IPS-NIHi11 (cell line): ENCODE measurements at regions not wholly inside any gene's neighbourhood (a gene's known extent, or its start where the extent isn't known, plus 50 kb on each side); places are given as distances from the start of the nearest gene placed in this dataset.
"Not testable (repeated sequence)": the region's sequence is repeated elsewhere in the genome, so short reads cannot be mapped to it uniquely, and the experiment has no call there.

Experiments
- DNase-seq: peaks from one replicate; pipeline ENCODE4 v3.0.0; 2012; ENCODE audit warnings: mixed read lengths, low spot score

DNA sequence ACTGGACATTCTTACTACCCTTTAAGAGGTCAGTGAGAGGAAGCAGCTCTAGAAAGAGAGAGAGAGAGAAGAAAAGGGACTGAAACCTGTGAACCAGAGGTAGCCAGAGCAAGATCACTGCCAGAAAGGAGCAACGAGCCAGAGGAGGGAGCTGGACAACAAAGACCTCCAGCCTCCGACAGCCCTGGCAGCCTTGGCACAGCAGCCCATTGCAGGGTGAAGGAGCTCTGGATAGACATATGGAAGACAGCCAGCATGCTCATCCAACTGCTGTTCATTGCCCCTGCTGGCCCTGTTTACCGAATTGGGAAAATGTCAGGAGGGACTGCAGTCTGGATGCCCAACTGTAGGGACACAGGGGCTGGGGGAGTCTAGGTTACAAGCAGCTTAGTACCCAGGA, 228.4 kb upstream of the SLC35G4 start:
- no peak for DNase-seq

DNA sequence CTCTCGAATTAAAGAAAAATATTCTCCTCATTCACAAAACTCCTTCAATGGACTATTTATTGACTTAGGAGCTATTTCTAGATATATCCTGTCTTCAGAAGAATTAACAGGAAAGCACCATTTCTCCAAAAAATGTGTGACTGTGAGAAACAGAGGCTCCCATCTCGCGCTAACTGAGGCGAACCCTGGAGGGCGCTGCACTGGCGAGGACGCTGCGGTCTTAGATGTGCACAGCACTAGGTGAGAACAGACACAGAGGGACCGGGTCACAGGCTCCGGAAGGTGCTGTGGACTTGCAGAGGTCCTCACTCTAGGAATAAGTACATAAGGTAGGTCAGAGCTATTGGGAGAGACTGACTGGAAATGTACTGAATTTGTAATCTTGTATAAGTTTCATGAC, 229.7 kb upstream of the SLC35G4 start:
- DNase-seq, result peak; percentile 22

DNA sequence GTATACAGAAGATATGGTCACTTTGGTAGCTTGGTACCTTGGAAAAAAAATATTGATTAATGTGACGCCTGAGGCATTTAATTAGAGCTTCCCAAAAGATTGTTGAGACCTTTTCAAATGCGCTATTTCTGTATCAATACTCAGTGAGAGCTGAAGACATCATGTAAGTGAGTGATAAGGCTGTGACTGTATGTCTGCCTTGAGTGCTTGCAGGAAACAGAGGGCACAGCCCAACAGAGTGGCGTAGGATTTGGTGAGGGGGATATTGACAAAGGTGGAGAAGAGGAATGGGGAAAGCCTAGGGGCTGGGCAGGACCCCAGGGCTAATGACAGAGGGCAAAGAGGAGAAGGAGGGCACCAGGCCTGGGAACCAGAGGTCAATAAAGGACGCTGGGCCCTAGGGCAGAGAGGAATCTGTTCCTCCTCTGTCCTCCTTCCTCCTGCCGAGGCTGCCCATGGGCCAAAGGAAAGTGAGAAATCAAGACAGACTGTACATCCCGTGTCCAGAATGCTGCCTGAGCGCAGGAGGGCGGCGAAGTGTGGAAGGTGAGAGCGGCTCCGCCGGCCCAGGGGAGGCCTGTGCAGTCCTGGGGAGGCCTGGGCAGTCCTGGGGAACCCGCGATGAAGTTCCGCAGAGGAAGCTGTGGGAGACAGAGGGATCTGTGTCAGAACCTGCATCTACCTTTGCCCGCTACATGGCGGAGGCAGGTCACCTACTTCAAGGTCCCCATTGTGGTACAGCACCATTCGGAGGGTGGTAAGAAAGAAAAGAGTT, 228.6 kb upstream of the PIEZO2 start:
- no peak for DNase-seq

DNA sequence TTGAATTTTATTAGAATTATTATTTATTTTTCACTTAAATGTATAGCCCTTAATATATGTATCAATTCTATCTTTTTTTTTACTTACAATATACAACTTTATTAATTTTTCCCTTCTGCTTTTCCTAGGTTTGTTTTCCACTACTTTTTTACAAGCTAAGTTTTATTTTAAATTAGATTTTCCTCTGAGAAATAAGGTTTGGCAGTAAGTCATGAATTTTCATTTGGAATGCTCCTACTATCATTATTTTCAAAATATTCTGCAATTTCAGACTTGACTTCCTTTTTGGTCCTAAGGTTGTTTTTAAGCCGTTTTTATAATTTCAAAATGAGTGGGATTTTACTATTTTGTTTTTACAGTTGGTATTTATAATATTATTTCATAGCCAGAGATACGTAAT, 222.8 kb upstream of the PIEZO2 start:
- DNase-seq, result no peak

DNA sequence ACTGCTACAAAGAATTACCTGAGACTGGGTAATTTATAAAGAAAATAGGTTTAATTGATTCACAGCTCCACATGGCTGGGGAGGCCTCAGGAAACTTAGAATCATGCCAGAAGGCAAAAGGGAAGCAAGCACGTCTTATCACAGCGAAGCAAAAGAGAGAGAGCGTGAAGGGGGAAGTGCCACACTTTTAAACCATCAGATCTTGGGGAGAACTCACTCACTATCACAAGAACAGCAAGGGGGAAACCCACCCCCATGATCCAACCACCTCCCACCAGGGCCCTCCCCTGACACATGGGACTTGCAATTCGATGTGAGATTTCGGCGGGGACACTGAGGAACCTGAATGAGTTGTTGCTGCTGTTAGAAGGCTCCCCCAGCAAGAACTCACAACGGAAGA, 220.2 kb upstream of the PIEZO2 start:
- DNase-seq, result no peak

DNA sequence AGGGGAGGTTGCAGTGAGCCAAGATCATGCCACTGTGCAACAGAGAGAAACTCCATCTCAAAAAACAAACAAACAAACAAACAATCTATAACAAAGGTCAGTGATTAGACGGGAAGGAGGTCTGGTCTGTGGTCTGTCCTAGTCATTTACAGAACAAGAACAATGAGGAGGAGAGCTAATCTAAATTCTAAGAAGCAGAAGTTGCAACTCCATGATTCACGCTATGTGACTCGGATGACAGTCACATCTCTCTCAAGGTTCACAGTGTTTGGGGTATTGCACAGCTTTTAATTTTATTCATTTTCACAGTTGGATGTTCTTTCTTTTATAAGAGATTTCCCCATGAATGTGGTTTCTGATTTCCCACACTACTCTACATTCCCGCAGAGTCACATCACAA, 218.7 kb upstream of the PIEZO2 start:
- no peak for DNase-seq

DNA sequence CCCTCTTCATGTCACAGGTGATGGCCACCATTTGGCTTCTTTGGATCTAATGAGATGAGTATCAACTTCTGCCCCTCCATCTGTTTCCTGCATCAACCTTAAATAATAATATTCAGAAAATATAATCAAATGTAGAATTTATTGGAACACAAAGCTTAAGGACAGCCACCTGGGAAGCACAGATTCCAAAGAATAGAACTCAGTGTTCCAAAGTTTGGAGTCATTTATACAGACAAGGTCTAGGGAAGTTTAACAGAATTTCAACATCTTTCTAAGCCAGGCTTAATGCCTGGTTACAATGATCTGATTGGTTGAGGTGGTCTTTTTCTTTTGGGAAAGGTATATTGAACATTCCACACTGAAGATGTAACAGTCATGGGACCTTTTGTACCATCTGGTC, 218.0 kb upstream of the PIEZO2 start:
- DNase-seq, result no peak

DNA sequence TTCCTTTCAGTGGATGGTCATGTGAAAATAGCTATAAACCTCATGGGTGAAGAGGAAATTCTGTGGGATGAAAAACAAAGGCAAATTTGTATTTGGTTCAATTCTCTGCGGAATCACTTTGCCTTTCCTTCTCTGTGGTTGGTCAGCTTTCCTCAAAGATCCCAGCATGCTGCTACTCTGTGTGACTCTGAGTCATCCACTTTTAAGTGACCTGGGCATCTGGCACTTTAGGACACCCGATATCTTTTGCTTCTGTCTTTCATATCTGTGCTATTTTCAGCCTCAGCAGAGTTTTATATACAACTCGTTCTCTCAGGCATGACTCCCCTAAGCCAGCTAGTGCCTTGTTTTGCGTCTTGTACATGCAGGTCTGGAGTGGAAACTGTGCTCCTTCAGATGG, 217.0 kb upstream of the PIEZO2 start:
- DNase-seq, result no peak

DNA sequence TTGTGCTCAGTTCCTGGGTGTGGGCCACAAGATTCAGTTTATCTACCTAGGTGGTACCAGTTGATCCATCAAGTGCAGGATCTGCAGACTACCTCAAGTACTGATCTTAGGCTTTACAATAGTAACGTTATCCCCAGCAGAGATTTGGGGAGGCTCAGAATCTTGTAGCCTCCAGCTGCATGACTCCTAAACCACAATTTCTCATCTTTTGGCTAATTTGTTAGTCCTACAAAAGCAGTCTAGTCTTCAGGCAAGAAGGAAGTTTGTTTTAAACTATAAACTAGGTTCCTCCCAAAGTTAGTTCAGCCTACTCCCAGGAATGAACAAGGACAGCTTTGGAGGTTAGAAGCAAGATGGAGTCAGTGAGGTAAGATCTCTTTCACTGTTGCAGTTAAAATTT, 213.5 kb upstream of the PIEZO2 start:
- no peak for DNase-seq

DNA sequence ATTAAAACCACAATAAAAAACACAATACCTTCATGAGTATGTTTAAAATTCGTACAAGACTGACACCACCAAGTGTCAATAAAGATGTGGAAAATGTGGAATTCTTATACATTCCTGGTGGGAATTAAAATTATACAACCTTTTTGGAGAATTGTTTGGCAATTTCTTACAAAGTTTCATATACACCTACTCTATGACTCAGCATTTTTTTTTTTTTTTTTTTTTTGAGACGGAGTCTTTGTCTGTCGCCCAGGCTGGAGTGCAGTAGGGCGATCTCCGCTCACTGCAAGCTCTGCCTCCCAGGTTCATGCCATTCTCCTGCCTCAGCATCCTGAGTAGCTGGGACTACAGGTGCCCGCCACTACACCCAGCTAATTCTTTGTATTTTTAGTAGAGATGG, 212.5 kb upstream of the PIEZO2 start:
- DNase-seq, result not testable (repeated sequence)

DNA sequence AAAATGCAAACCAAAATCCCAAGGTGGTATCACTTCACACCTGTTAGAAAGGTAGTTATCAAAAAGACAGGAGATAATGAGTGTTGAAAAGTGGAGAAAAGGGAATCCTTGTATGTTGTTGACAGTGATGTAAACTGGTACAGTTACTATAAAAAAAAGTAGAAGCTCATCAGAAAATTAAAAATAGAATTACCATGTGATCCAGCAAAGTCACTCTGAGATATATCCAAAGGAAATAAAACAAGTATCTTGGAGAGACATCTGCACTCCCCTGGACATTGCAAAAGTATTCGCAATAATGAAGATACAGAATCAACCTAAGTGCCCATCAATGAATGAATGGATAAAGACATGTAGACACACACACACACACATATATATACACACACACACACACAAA, 208.3 kb upstream of the PIEZO2 start:
- no peak for DNase-seq

DNA sequence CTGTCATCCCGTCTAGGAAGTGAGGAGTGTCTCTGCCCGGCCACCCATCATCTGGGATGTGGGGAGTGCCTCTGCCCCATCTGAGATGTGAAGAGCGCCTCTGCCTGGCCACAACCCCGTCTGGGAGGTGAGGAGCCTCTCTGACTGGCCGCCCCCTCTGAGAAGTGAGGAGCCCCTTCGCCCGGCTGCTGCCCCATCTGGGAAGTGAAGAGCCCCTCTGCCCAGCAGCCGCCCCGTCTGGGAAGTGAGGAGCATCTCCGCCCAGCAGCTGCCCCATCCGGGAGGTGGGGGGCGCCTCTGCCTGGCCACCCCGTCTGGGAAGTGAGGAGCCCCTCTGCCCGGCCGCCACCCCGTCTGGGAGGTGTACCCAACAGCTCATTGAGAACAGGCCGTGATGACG, 195.2 kb upstream of the PIEZO2 start:
- not testable (repeated sequence) for DNase-seq

DNA sequence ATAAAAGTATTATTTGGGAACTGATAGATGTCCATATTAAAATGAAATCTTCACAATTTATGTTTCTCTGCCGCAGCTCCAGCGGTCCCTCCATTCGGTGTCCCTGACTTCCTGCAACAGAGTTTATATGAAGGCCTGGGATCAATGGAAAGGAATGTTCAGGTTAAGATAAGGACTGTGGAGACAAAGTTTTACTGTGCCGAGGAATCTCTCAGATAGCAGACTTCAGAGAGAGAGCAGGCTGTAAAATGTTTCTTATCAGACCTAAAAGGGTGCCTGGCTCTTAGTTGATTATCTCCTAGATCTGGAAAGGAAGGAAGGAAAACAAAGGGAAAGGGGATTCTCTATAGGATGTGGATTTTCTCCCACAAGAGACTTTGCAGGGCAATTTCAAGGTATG, 193.7 kb upstream of the PIEZO2 start:
- DNase-seq, result no peak

DNA sequence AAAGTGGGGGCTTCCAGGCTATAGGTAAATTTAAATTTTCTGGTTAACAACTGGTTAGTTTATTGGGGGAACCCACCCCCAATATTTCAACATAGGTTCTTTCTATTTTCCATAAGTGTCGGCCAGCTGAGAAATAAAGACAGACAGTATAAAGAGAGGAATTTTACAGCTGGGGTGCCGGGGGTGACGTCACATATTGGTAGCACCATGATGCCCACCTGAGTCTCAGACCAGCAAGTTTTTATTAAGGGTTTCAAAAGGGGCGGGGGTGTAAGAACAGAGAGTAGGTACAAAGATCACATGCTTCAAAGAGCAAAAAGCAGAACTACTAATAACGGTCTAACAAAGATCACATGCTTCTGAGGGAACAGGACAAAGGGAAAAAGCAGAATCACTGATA, 192.7 kb upstream of the PIEZO2 start:
- DNase-seq, result not testable (repeated sequence)

DNA sequence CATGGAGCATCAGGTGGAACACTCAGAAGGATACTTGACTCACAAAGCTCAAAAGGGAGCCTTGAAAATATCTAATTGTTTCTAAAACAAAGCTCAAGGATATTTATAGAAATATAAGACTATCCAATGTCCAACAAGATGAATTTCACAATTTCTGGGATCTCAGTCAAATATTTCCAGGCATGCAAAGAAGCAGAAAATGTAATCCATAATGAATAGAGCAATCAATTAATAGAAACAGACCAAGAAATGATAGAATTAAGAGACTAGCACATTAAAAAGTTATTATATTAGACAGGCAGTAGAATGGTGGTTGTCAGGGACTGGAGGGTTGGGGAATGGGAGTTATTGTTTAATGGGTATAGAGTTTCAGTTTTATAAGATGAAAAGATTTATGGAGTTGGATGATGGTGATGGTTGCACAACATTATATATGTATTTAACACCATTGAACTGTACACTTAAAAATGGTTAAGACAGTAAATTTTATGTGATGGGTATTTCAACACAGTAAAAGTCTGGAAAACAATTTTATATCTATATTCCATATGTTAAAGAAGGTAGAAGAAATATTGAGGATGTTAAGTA, 189.9 kb upstream of the PIEZO2 start:
- no peak for DNase-seq

DNA sequence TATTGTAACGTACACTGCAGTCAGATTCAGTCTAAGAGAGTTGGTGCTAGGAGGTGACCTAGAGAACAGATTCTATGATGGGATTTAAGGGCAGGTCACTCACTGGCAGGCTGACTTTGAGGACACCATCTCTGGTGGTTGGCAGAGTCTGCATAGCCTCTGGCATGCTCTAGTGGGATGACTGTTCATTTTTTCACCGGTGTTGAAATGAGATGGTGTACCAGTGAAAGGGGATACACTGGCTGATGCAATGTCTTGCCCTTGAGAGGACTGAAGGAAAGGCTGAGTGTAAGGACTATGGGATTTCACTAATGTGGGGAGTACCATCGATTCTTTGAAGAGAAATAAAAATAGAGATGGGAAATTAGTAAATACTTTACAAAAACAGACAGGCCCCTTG, 186.9 kb upstream of the PIEZO2 start:
- DNase-seq, result no peak

DNA sequence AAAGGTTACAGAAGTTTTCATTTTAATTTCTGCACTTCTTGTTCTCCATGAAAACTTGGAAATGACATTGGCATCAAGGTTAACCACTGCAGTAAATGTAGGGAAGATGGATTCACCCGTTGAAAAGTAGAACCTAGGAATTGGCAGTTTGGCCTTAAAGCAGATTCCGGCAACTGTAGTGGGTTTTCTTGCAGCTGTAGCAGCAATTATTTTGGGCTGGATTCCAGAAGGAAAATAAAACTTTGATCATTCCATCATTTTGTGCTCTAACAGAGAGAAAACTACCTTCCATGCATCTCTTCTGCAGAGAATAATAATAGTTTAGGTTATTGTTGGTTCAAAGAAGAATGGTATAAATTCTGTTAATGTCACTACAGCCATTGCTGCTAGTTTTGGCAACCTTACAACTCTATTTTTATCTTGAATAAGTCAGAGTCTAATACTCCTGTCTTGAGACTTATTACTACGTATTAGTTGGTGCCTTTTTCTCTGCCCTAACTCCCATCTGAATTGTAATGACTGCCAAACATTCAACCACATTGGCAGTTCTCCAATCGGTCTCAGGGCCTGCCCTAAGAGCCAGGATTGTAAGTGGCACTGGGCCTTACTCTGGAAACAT, 178.1 kb upstream of the PIEZO2 start:
- no peak for DNase-seq

DNA sequence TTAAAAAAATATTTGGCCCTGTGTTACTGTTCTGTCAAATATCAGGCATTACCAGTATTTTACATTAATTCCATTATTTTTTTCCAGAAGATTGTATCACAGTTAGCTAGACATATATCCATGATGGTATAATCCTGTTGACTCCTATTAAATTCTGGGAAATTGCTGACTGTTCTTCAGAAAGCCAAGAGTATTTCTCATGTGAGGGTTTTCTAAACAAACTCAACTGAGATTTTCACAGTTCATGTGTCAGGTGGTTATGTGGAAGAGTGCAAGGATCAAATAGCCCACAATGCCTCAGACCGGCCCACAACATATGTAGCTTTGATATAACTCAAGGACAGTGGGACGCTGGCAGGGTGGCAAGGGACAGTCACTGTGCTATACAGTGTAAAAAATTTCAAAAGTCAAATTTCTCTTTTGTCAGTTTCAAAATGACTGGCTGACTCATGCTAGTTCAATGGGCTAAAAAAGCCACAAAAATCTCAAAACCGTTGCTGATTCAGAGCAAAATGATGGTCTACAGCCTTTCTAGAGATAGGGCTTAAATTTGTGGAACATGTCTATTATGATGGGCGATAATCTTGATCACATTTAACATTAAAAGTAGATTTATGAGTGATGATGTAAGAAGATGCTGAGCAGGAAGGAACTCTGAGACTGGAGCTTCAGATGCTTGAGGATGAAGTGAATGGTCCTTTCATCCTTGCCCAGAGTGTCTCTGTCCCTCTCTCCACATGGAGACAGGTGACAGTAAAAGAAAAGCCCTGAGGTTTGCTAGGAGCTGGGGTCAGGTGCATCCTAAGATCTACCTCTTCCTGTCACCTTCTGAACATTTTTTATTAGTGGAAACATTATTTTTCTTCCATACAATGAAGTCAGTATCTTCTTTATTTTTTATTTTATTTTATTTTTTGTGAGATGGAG, 175.8 kb upstream of the PIEZO2 start:
- no peak for DNase-seq

DNA sequence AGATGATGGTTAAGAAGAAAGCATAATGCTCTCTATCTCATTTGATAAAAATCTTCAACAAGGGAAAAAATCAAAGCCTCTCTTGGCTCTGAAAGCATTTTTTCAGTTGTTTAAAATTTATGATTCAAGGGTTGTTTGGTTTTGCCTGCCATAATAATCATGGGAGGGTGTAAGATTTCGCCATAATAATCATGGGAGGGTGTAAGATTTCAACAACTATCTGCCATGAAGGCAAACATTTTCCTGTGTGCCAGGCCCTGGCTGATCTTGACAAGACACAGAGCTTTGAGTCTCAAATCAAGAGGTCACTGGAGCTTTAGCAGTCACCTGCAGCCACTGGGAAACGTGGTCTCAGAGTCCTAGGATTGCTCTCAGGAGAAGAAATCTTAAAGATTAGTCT, 175.1 kb upstream of the PIEZO2 start:
- DNase-seq, result no peak

DNA sequence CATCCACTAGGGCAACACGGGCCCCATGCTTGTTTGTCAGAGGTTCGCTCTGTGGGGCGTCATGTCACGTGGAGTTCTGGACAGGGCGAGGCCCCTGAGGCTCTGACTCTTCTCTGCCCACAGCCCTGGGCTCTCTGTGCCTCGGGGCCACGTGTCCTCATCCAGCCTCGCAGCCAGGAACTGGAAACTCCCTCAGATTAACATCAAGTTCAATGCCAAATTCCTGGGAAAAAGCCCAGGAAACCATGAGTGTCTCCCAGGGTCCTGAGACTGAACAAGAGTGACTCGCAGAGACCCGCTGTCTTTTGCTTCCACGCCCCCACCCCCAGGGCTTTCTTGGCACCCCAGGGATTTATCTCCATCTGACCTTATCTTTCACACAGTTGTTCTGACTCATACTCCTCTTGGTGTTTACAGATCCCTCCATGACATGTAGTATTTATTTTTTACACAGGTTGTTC, 174.0 kb upstream of the PIEZO2 start:
- peak; percentile 9 for DNase-seq

DNA sequence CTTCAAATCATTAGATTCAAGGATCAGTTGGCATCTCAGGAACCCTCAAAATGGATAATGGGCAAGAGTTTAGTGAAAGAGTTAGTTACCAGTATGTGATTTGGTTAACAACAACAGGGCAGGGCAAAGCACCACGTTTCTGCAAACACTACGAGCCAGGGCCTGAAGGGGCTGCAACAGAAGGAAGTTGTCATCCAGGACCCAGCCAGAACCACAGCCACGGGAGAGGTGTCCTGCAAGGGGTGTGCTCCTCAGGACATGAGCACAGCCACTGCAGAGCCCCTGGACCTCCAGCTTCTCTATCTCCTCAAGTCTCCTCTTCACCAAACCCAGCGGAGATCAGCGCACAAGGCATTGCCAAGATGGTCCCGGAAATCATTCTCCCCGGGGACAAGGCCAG, 173.3 kb upstream of the PIEZO2 start:
- peak; percentile 13 for DNase-seq

DNA sequence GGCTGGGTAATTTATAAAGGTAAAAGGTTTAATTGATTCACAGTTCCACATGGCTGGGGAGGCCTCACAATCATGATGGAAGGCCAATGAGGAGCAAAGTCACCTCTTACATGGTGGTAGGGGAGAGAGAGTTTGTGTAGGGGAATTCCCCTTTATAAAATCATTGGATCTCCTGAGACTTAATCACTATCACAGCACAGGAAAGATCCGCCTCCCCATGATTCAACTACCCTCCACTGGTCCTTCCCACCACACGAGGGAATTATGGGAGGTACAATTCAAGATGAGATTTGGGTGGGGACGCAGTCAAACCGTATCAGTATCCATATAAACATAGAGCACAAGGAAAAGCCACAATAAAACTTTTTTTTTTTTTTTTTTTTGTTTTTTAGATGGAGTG, 172.6 kb upstream of the PIEZO2 start:
- DNase-seq, result no peak
